ENCODE measurements at regions not wholly inside any gene's neighbourhood (a gene's known extent, or its start where the extent isn't known, plus 50 kb on each side); places are given as distances from the start of the nearest gene placed in this dataset.

DNA sequence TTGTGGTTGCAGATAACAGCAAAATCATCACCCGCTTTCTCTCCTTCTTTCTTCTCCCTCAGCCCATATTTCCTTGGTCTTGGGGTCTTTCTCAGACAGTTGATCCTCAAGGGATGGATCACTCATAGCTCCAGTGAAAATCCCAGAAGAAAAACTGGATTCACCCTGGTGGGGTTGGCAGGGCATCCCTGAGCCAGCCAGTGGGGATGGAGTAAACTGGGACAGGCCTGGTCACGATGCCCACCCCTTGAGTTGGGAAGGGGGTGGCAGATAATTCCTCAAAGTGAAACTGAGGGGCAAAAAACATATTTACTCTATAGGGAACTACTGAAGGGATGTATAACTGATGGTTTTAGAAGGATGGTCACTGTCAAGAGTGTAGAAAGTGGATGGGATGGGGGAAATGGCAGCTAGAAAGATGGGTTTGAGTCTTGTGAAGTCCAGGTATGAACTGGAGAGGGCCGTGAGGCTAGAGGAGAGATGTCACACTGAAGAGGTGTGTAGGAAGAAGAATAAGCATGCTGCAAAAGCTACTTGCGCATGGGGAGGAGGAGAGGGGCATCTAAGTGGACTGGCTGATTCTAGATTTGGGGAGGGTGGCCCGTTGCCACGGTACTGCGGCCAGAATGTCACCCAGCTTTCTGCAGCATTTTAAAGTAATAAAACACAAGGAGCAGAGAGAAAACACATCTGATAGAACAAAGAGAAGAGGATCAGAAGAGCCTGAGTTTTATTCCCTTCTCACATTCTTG is 162.8 kb downstream of the PJA2 start:
- POLR2A ChIA-PET (ENCODE audit: partially characterized antibody): interaction anchor here (1.4 kb wide), 1 partner anchor 11 kb away, joined by 3 read pairs; no protein-coding TSS in a partner anchor
- FAIRE-seq: no peak
- H3K36me3 ChIP-seq (ENCODE audit: control insufficient read depth in 2 of 4, insufficient read depth in 4 of 4, low read length in 3 of 4): no peaks in the 10 kb centered on the region; a peak in 1 of 8 replicates
- no peak for TF ChIP-seq TAF1 (IDR thresholded peaks at IDR 0.05; ENCODE audit: low read depth, low read length)
- no peak for TF ChIP-seq SIX5 (IDR thresholded peaks at IDR 0.05; ENCODE audit: low read depth, low read length)

More for the DNA sequence above, 162.8 kb downstream of the PJA2 start:
- Histone ChIP-seq H3K4ac (replicated peaks; ENCODE audit: insufficient read length, low read depth, low read length) (no peak overlapping the region), H4K91ac (replicated peaks; ENCODE audit: insufficient read length, low read length) (no peak overlapping the region), H3K18ac (ENCODE audit: extremely low read depth, low read length) (no peak overlapping the region), H2AFZ (ENCODE audit: low read length) (no peak overlapping the region), H2BK20ac (ENCODE audit: low read length) (no peak overlapping the region), H3K4me1 (replicated peaks in 1 of 4; ENCODE audit: control insufficient read depth in 3 of 4, insufficient read depth in 4 of 4, low read length in 3 of 4) (no peaks in the 10 kb centered on the region), H3K4me2 (ENCODE audit: insufficient read depth in 1 of 2, low read depth in 2 of 2, low read length in 2 of 2) (no peak overlapping the region), H3K27ac (ENCODE audit: low read depth, low read length) (no peak overlapping the region), H3K79me1 (ENCODE audit: low read depth, low read length) (no peaks in the 10 kb centered on the region), H3K9ac (replicated peaks in 1 of 4; ENCODE audit: extremely low read depth in 1 of 4, low read depth in 3 of 4, low read length in 3 of 4) (no peak overlapping the region), H3K23me2 (ENCODE audit: low read depth, low read length) (no peaks in the 10 kb centered on the region), H3K4me3 (ENCODE audit: extremely low read depth in 1 of 4, insufficient read depth in 2 of 4, low read depth in 3 of 4, low read length in 4 of 4) (no peak overlapping the region), H3K9me3 (ENCODE audit: insufficient read depth in 2 of 2, low read depth in 1 of 2, low read length in 1 of 2) (peaks cover 6 to 10% of the 10 kb centered on the region in 2 experiments; a peak in 2 of 4 replicates), H4K5ac (ENCODE audit: insufficient read length, low read depth, low read length) (no peak overlapping the region), H3K23ac (ENCODE audit: insufficient read length) (no peak overlapping the region), H4K8ac (ENCODE audit: extremely low read depth, insufficient read depth, low read length) (no peak overlapping the region), H3K79me2 (ENCODE audit: control insufficient read depth in 1 of 2, insufficient read depth in 2 of 2, low read length in 2 of 2) (no peaks in the 10 kb centered on the region), H3K14ac (ENCODE audit: insufficient read length) (no peak overlapping the region), H3K56ac (replicated peaks; ENCODE audit: insufficient read length, low read depth, low read length) (no peak overlapping the region), H2AK5ac (ENCODE audit: low read depth, low read length) (no peak overlapping the region), H2BK120ac (replicated peaks; ENCODE audit: low read depth, low read length) (no peak overlapping the region), H2BK12ac (ENCODE audit: low read depth, low read length) (no peak overlapping the region), H2BK15ac (ENCODE audit: low read length) (no peak overlapping the region), H4K20me1 (replicated peaks in 1 of 2; ENCODE audit: control insufficient read depth in 1 of 2, insufficient read depth in 2 of 2, low read length in 2 of 2) (no peaks in the 10 kb centered on the region), H3K27me3 (replicated peaks in 1 of 4; ENCODE audit: control insufficient read depth in 3 of 4, extremely low read depth in 1 of 4, insufficient read depth in 3 of 4, low read length in 3 of 4) (no peaks in the 10 kb centered on the region), H2BK5ac (ENCODE audit: low read depth, low read length) (no peak overlapping the region)
- DNase-seq (ENCODE audit: low read depth in 1 of 2, low spot score in 2 of 2): peak in 1 of 2 experiments; percentile 8
- 83% methylated on average over 7 of the region's 7 CpGs; no CpG with 5 or more reads in 1 of the 2 experiments for WGBS, 2 experiments (ENCODE audit: extremely low coverage in 1 of 2, insufficient coverage in 1 of 2, insufficient read length in 1 of 2, insufficient replicate concordance in 2 of 2, low coverage in 1 of 2, low lambda C conversion rate in 2 of 2, missing lambda C conversion rate in 1 of 2)
- CTCF ChIA-PET (ENCODE audit: partially characterized antibody): interaction anchor here (1.4 kb wide), 1 partner anchor 13 kb away, joined by 4 read pairs; no protein-coding TSS in a partner anchor
